ENCODE measurements at regions not wholly inside any gene's neighbourhood (a gene's known extent, or its start where the extent isn't known, plus 50 kb on each side); places are given as distances from the start of the nearest gene placed in this dataset.

DNA sequence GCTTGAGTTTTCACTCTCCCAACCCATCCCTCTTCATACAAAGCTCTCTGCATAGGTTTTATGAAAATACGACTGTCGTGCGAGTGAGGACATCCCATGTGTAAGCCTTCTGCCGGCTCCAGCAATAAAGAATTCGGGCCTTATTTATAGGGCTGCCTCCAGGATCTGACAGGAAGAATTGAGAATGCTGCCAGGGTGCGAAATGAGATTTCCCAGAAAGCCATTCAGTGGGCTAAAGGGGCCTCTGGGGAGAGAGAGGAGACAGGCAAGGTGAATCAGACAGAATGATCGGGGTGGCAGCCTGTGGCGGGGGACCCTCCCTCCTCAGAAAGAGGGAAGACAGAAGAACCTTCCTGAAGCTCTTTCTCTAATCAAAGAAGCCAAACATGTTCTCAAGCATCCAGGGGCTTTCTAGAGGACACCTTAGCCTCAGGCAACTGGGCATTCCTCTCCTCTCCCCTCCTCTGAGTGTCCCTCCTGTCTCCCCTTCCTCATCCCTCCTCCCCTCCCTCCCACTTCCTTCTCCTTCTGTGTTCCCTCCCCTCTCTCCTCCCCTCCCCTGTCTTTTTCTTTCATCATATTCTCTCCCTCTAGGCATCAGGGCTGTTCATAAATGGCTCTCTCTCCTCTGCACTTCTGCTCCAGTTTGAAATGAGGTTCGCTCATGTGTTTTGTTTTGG lies 410.9 kb downstream of the TYW1 start:
- TF ChIP-seq CTCF (IDR thresholded peaks at IDR 0.05; ENCODE audit: insufficient read depth, low read length, poor library complexity, severe bottlenecking) = no peak
- H3K36me3 ChIP-seq (ENCODE audit: control insufficient read depth, insufficient read depth, low read length) = no peaks in the 10 kb centered on the region
- H3K4me3 ChIP-seq (ENCODE audit: low read depth, low read length) = no peak overlapping the region
- no peaks in the 10 kb centered on the region for H3K27me3 ChIP-seq (ENCODE audit: control insufficient read depth, insufficient read depth, low read length)
- DNase-seq (ENCODE audit: low read depth) = no peak

DNA sequence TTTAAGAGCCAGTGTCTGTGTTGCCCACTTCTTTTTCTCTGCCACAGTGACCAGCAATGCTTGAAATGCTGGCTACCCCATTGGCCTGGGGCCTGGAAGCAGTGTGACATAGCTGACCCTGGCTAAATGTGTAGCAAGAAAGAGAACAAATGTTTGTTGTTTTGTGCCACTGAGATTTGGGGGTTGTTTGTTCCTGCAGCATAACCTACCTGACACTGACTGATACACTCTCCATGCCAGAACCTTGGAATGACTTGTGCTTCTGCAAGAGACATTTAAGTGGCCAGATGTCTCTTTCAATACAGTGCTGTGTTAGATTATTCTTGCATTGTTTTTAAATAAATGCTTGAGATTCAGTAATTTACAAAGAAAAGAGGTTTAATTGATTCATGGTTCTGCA lies 411.5 kb downstream of the TYW1 start:
- H3K27me3 ChIP-seq (ENCODE audit: control insufficient read depth, insufficient read depth, low read length) = no peaks in the 10 kb centered on the region
- no peaks in the 10 kb centered on the region for H3K36me3 ChIP-seq (ENCODE audit: control insufficient read depth, insufficient read depth, low read length)
- H3K4me3 ChIP-seq (ENCODE audit: low read depth, low read length) = no peak overlapping the region
- TF ChIP-seq CTCF (IDR thresholded peaks at IDR 0.05; ENCODE audit: insufficient read depth, low read length, poor library complexity, severe bottlenecking) = no peak
- DNase-seq (ENCODE audit: low read depth) = no peak

GRCh38 chr7:67413670-67414069 lies 417.0 kb downstream of the TYW1 start:
- H3K27me3 ChIP-seq (ENCODE audit: control insufficient read depth, insufficient read depth, low read length) = no peaks in the 10 kb centered on the region
- DNase-seq (ENCODE audit: low read depth) = no peak
- no peak for TF ChIP-seq CTCF (IDR thresholded peaks at IDR 0.05; ENCODE audit: insufficient read depth, low read length, poor library complexity, severe bottlenecking)
- no peak overlapping the region for H3K4me3 ChIP-seq (ENCODE audit: low read depth, low read length)
- no peaks in the 10 kb centered on the region for H3K36me3 ChIP-seq (ENCODE audit: control insufficient read depth, insufficient read depth, low read length)

GRCh38 chr7:67414858-67415257 lies 418.2 kb downstream of the TYW1 start:
- no peak for TF ChIP-seq CTCF (IDR thresholded peaks at IDR 0.05; ENCODE audit: insufficient read depth, low read length, poor library complexity, severe bottlenecking)
- Histone ChIP-seq H3K27me3 (ENCODE audit: control insufficient read depth, insufficient read depth, low read length) (no peaks in the 10 kb centered on the region), H3K4me3 (ENCODE audit: low read depth, low read length) (no peak overlapping the region), H3K36me3 (ENCODE audit: control insufficient read depth, insufficient read depth, low read length) (no peaks in the 10 kb centered on the region)
- DNase-seq (ENCODE audit: low read depth) = no peak

GRCh38 chr7:67422601-67423000 lies 426.0 kb downstream of the TYW1 start:
- Histone ChIP-seq H3K27me3 (ENCODE audit: control insufficient read depth, insufficient read depth, low read length) (no peaks in the 10 kb centered on the region), H3K36me3 (ENCODE audit: control insufficient read depth, insufficient read depth, low read length) (no peaks in the 10 kb centered on the region), H3K4me3 (ENCODE audit: low read depth, low read length) (no peak overlapping the region)
- no peak for TF ChIP-seq CTCF (IDR thresholded peaks at IDR 0.05; ENCODE audit: insufficient read depth, low read length, poor library complexity, severe bottlenecking)
- no peak for DNase-seq (ENCODE audit: low read depth)

DNA sequence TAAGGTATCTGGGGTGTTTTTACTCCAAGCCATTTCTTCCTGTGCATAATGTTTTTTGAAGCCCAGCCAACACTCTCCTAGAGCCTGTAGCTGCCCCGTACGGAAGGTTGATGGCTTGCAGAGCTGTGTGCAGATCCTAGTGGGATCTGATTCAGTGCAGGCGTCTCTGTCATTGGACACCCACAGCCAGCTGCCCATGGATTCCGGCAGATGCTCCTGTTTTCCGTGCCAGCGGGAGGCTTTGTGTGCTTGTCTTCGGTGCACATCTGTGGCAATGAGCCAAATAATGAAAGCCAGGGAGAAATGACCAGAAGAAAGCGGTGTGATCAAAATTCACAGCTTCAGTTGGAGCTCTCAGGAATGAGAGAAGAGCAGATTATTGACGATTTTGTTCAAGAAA lies 426.4 kb downstream of the TYW1 start:
- DNase-seq (ENCODE audit: low read depth) = no peak
- Histone ChIP-seq H3K27me3 (ENCODE audit: control insufficient read depth, insufficient read depth, low read length) (no peaks in the 10 kb centered on the region), H3K36me3 (ENCODE audit: control insufficient read depth, insufficient read depth, low read length) (no peaks in the 10 kb centered on the region), H3K4me3 (ENCODE audit: low read depth, low read length) (no peak overlapping the region)
- TF ChIP-seq CTCF (IDR thresholded peaks at IDR 0.05; ENCODE audit: insufficient read depth, low read length, poor library complexity, severe bottlenecking) = no peak
